Endothelial cell of umbilical vein (primary cell): ENCODE measurements at regions not wholly inside any gene's neighbourhood (a gene's known extent, or its start where the extent isn't known, plus 50 kb on each side); places are given as distances from the start of the nearest gene placed in this dataset.

ENCODE experiments used
- BruUV-seq: library from RNA; stranded (reverse); fragments of 400-500 nt; replicated peaks from 2 replicates; lab custom pipeline; 2021; lab: Mats Ljungman, UMichigan
- CTCF ChIA-PET: fragments of 300-600, 350-600 bp; sonication (Branson Sonifier 250); formaldehyde crosslinking; loops from one replicate; lab custom pipeline; 2021; ENCODE audit warnings: antibody characterized with exemption, inconsistent platforms; lab: Charles Lee
- POLR2A ChIA-PET: fragments of 300-600, 350-600 bp; sonication (Branson Sonifier 250); formaldehyde crosslinking; loops from one replicate; lab custom pipeline; 2021; ENCODE audit warnings: antibody characterized with exemption, inconsistent platforms; lab: Charles Lee
- DNase-seq: peaks from one replicate; pipeline ENCODE4 v3.0.0-alpha.2; 2011; ENCODE audit warnings: low read depth, low spot score
- FAIRE-seq: peaks from 2 replicates; lab custom pipeline; 2011; peaks lifted over from hg19 to GRCh38; lab: Jason Lieb, UNC
- H2AFZ ChIP-seq: 2 replicates; pipeline ENCODE4 v1.6.0; 2012; ENCODE audit warnings: low read depth, low read length, control low read depth, inconsistent platforms
- H3K27ac ChIP-seq: 2 replicates; pipeline ENCODE4 v1.5.1; 2011; ENCODE audit warnings: low read depth, mild to moderate bottlenecking, control low read depth, low read length, moderate library complexity; ENCODE audit not compliant: insufficient read depth
- H3K27me3 ChIP-seq, 2 experiments: 2 replicates each; pipeline versions ENCODE4 v1.6.0 to v1.6.1; 2011; ENCODE audit warnings: low read length in 2 of 2, mixed read lengths in 1 of 2; ENCODE audit not compliant: control insufficient read depth in 2 of 2, insufficient read depth in 2 of 2
- H3K36me3 ChIP-seq, 2 experiments: 2 replicates in 1 of 2; 3 replicates in 1 of 2; pipeline ENCODE4 v1.5.1; 2011; ENCODE audit warnings: low read length in 2 of 2, mild to moderate bottlenecking in 1 of 2, moderate library complexity in 1 of 2; ENCODE audit not compliant: control insufficient read depth in 2 of 2, insufficient read depth in 2 of 2; ENCODE audit errors: extremely low read depth in 1 of 2
- H3K4me1 ChIP-seq: 3 replicates; pipeline ENCODE4 v1.5.1; 2011; ENCODE audit warnings: mild to moderate bottlenecking, low read length; ENCODE audit not compliant: control insufficient read depth, insufficient read depth; ENCODE audit errors: extremely low read depth
- H3K4me2 ChIP-seq: 2 replicates; pipeline ENCODE4 v1.6.1; 2011; ENCODE audit warnings: low read length, control low read depth, mixed read lengths; ENCODE audit not compliant: insufficient read depth
- H3K4me3 ChIP-seq, 3 experiments: fragments of 200-600 bp in 1 of 3; sonication (generic), shearing (Covaris generic) in 1 of 3; replicated peaks in 1 of 3; 2 replicates each; pipeline ENCODE4 v1.5.1; 2011 to 2016; ENCODE audit warnings: control low read depth in 3 of 3, low read length in 3 of 3, mild to moderate bottlenecking in 2 of 3, inconsistent platforms in 1 of 3, low read depth in 1 of 3, moderate library complexity in 1 of 3; ENCODE audit not compliant: insufficient read depth in 1 of 3
- H3K79me2 ChIP-seq: 2 replicates; pipeline ENCODE4 v1.6.0; 2012; ENCODE audit warnings: low read length, inconsistent platforms; ENCODE audit not compliant: control insufficient read depth, insufficient read depth
- H3K9ac ChIP-seq: replicated peaks from 2 replicates; pipeline ENCODE3; 2011; ENCODE audit warnings: low read length, control low read depth; ENCODE audit not compliant: insufficient read depth; ENCODE audit errors: extremely low read depth
- H3K9me1 ChIP-seq: replicated peaks from 3 replicates; pipeline ENCODE4 v1.6.0; 2011; ENCODE audit warnings: mild to moderate bottlenecking, low read length; ENCODE audit not compliant: control insufficient read depth, insufficient read depth; ENCODE audit errors: extremely low read depth
- H3K9me3 ChIP-seq: replicated peaks from 2 replicates; pipeline ENCODE4 v1.5.1; 2012; ENCODE audit warnings: low read length, inconsistent platforms; ENCODE audit not compliant: control insufficient read depth, insufficient read depth
- H4K20me1 ChIP-seq: replicated peaks from 2 replicates; pipeline ENCODE3; 2011; ENCODE audit warnings: mild to moderate bottlenecking, low read length; ENCODE audit not compliant: control insufficient read depth, insufficient read depth; ENCODE audit errors: extremely low read depth
- CTCF ChIP-seq, 2 donors: IDR thresholded peaks; 1 replicate in 1 of 2; 2 replicates in 1 of 2; pipeline ENCODE4 v1.5.1; 2011; ENCODE audit warnings: low read length in 2 of 2, mild to moderate bottlenecking in 2 of 2, moderate library complexity in 2 of 2, control low read depth in 1 of 2, inconsistent platforms in 1 of 2, low read depth in 1 of 2; ENCODE audit not compliant: insufficient read depth in 1 of 2; ENCODE audit errors: extremely low read depth in 1 of 2
- EZH2 ChIP-seq: IDR thresholded peaks from 2 replicates; pipeline ENCODE4 v1.6.1; 2012; ENCODE audit warnings: borderline replicate concordance, low read depth, mild to moderate bottlenecking, moderate library complexity, low read length, inconsistent platforms; ENCODE audit not compliant: severe bottlenecking
- FOS ChIP-seq: IDR thresholded peaks from 2 replicates; pipeline ENCODE4 v1.6.1; 2011; ENCODE audit warnings: mild to moderate bottlenecking, low read length, moderate library complexity, borderline replicate concordance; ENCODE audit not compliant: insufficient read depth
- GATA2 ChIP-seq: IDR thresholded peaks from 2 replicates; pipeline ENCODE4 v1.7.0; 2011; ENCODE audit warnings: low read depth, mild to moderate bottlenecking, moderate library complexity, mixed read lengths, low read length; ENCODE audit not compliant: insufficient read length, insufficient read depth
- JUN ChIP-seq: IDR thresholded peaks from 2 replicates; pipeline ENCODE4 v1.6.1; 2011; ENCODE audit warnings: borderline replicate concordance, low read depth; ENCODE audit not compliant: insufficient read length, insufficient read depth
- MAX ChIP-seq: IDR thresholded peaks from 2 replicates; pipeline ENCODE4 v1.6.1; 2011; ENCODE audit not compliant: insufficient read depth, insufficient read length
- MYC ChIP-seq: IDR thresholded peaks from one replicate; pipeline ENCODE4 v1.6.1; 2011; ENCODE audit warnings: mild to moderate bottlenecking, low read depth, low read length
- POLR2A ChIP-seq: IDR thresholded peaks from 2 replicates; pipeline ENCODE4 v1.6.1; 2012; ENCODE audit warnings: low read depth, mild to moderate bottlenecking, control low read depth, low read length
- POLR2AphosphoS5 ChIP-seq: IDR thresholded peaks from 2 replicates; pipeline ENCODE4 v1.6.1; 2012; ENCODE audit warnings: low read depth, mild to moderate bottlenecking, control low read depth, low read length, moderate library complexity; ENCODE audit not compliant: insufficient read depth
- dilution Hi-C: fragments of 300-500 bp; cut with MboI; formaldehyde crosslinking; loops from one replicate; pipeline ENCODE4 v1.15.0; 2019; ENCODE audit warnings: low sequenced_read_pairs; ENCODE audit not compliant: extremely low pct_ligation_motif_present
- intact Hi-C: fragments of 100-400 bp; cut with micrococcal nuclease; formaldehyde crosslinking; loops from one replicate; pipeline ENCODE4 v1.10.0; 2022

- dilution Hi-C loops (no loop called here), intact Hi-C loops (no loop called here)
- no peak overlapping the region for H3K9ac ChIP-seq
- no peaks in the 10 kb centered on the region for H3K36me3 ChIP-seq
- TF ChIP-seq MYC = no peak
- TF ChIP-seq FOS = no peak
- no peak for TF ChIP-seq POLR2A
- TF ChIP-seq GATA2 = no peak
- TF ChIP-seq CTCF (IDR thresholded peaks at IDR 0.05; ENCODE audit: extremely low read depth in 1 of 2, insufficient read depth in 1 of 2, low read depth in 1 of 2, low read length in 2 of 2) = no peak
- no peak for TF ChIP-seq EZH2
- no peak for TF ChIP-seq POLR2AphosphoS5
- no peak for TF ChIP-seq MAX
- no peak for TF ChIP-seq JUN
- no peaks in the 10 kb centered on the region for H3K27me3 ChIP-seq
- H3K27ac ChIP-seq = no peak overlapping the region
- no peak overlapping the region for H3K4me2 ChIP-seq
- ChIA-PET POLR2A (no interaction called here), CTCF (no interaction called here)
- no peaks in the 10 kb centered on the region for H3K79me2 ChIP-seq
- no peaks in the 10 kb centered on the region for H3K9me1 ChIP-seq
- H2AFZ ChIP-seq = no peak overlapping the region
- no TSS peak for BruUV-seq
- H4K20me1 ChIP-seq = no peaks in the 10 kb centered on the region
- H3K9me3 ChIP-seq = no peaks in the 10 kb centered on the region
- no peak overlapping the region for H3K4me3 ChIP-seq
- DNase-seq (no peak), FAIRE-seq (no peak)
- no peaks in the 10 kb centered on the region for H3K4me1 ChIP-seq
Observed at GRCh38 chr2:181364492-181365170, 92.6 kb upstream of the ITGA4 start.
